Muscle of arm (tissue), 1 donor: ENCODE measurements at regions not wholly inside any gene's neighbourhood (a gene's known extent, or its start where the extent isn't known, plus 50 kb on each side); places are given as distances from the start of the nearest gene placed in this dataset.
"Not testable (repeated sequence)": the region's sequence is repeated elsewhere in the genome, so short reads cannot be mapped to it uniquely, and the experiment has no call there.

Experiments used
- DNase-seq: peaks from one replicate; pipeline ENCODE4 v3.0.0-alpha.2; 2013

DNA sequence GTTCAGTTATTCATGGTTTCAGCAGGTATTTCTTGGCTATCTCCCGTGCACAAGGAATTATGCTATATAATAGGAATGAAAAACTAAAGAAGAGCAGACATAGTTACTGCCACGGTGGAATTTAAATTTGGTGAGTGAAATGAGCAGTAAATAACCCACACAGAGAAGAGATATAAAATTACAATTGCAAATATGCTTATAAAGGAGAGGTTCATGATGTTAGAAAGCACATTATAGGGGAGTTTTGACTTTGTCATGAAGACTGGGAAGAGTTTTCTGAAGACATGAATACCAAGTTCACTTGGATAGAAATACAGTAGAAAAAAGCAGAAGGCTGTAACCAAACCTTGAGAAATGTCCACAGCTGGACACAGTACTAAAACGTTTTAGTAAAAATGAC, 712.0 kb upstream of the AADAT start:
- DNase-seq, result no peak

DNA sequence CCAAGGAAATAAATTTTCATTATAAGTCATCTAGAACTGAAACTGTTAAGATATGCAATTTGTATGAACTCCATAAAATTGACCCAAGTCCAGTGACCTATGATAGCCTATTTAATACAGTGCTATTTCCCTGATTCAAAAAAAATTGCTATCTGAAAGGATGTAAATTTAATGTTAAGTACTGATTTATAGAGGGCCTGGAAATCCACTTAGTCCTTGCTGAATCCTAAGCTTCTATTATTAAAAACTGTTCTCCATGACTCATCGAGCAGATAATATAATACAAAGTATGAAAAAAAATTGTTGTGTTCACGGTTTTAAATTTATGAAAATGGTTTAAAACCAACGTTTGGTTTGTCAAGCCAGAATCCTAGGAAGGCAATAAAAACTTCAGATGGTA, 704.8 kb upstream of the AADAT start:
- no peak for DNase-seq

DNA sequence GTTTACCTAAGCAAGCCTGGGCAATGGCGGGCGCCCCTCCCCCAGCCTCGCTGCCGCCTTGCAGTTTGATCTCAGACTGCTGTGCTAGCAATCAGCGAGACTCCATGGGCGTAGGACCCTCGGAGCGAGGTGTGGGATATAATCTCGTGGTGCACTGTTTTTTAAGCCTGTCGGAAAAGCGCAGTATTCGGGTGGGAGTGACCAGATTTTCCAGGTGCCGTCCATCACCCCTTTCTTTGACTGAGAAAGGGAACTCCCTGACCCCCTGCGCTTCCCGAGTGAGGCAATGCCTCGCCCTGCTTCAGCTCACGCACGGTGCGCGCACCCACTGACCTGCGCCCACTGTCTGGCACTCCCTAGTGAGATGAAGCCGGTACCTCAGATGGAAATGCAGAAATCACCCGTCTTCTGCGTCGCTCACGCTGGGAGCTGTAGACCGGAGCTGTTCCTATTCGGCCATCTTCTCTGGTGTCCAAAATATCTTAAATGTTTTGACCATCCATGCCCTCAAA, 698.8 kb upstream of the AADAT start:
- not testable (repeated sequence) for DNase-seq

DNA sequence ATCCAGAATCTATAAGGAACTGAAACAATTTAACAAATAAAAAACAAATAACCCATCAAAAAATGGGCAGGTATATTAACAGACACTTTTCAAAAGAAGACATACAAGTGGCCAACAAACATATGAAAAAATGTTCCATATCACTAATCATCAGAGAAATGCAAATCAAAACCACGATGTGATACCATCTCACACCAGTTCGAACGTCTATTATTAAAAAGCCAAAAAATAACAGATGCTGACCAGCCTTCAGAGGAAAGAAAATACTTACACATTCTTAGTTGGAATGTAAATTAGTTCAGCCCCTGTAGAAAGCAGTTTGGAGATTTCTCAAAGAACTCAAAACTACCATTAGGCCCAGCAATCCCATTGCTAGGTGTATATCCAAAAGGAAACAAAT, 687.9 kb upstream of the AADAT start:
- no peak for DNase-seq

DNA sequence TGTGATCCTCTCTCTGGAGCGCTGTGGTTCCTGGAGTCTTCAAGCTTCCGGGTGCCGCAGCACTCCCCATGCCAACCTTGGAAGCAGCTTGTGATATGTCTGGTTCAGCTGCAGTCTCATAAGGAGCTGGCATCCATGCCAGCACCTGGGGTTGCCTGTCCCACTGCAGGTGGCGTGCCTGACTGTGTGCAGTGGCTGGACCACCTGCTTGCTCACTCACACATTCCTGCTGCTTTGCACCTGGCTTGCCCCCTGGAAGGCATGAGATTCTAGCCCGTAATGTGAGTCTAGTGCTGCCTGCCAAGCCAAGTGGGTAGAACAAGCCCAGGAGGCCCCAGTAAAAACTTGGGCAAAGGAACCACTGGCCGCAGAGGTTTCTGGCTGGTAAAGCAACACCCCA, 687.2 kb upstream of the AADAT start:
- DNase-seq, result no peak

DNA sequence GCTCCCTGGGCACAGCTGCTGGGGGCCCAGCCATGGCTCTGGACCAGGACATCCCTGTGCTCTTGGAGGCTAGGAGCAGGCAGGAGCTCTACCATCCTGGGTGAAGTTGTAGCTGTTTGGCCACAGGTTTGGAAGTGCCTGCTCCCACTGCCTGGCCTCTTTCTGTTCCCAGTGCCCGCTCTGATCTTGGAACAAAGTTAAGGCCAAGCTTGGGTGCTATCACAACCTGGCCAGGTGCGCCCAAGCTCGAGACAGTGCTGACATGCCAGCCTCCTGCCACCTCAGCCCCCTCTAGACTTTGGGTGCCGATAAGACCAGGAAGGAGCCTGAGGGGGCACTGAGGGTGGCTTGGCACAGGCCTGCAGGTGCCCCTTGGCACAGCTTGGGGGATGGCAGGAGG, 686.1 kb upstream of the AADAT start:
- DNase-seq, result no peak

DNA sequence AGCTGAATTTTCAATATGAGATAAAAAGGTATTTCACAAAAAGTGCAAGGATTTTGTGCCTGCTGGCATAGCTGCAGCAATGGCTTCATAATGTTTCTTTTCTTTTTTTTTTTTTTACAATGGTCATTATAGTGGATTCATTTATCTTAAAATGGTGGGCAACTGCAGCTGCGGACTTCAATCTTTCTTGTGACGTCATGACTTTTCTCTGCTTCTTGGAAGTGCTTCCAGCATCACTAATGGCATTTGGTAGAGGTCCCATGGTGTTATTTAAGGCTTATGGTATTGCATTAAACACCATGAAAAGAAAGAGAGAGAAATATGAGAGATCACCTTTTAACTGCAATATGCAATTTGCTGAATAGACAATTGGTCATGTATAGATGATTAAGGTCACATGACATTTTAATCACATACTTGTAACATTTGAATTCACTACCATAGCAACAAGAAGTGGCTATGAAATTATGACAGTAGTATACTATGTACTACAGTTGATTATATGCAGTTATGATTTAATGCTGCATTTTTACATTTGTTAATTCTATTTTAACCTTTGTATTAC, 684.0 kb upstream of the AADAT start:
- DNase-seq, result no peak

DNA sequence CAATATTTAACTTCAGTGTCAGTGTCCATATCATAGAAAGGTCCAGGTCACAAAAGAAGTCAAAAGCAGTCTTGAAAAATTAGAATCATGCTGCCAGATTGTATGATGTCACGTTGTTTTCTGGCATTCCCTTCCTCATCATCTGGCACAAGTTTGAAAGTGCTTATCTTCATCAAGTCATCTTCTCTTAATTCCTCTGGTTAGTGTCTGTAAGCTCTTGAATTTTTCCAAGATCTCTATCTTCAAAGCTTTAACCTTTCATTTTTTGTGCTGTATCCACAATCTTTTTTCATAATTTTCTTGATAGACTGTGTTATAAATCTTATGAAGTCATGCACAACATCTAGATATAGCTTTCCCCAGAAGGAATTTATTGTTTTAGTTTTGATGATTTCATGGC, 682.7 kb upstream of the AADAT start:
- no peak for DNase-seq

DNA sequence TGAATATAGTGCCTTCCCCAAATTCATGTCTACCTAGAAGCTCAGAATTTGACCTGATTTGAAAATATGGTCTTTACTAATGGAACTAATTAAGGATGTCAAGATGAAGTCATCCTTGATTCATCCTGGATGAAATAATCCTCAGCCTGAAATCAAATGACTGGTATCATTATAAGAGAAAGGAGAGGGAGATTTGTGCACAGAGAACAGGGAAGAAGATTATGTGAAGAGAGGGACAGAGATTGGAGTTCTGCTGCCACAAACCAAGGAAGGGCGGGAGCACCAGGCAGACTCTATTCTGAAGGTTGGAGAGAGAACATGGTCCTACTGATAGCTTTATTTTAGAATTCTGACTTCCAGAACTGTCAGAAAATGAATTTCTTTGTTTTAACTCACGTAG, 680.9 kb upstream of the AADAT start:
- no peak for DNase-seq

DNA sequence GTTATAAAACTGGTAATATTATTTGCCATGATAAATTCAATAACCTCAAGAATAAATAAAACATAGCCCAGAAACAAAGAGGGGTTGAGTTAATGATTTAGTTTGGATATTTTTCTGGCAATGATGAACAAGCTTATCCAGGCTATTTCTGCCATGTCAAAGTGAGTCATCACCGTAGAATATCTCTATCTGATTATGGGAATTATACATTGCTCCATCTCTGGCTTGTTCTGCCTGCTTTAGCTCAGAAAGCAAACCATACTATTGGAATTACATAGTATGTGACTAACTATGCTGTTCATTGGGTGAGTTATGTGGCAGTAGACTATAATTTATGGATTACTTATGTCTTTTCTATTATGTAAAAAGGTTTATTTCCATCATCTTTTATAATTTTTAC, 680.1 kb upstream of the AADAT start:
- DNase-seq, result no peak

DNA sequence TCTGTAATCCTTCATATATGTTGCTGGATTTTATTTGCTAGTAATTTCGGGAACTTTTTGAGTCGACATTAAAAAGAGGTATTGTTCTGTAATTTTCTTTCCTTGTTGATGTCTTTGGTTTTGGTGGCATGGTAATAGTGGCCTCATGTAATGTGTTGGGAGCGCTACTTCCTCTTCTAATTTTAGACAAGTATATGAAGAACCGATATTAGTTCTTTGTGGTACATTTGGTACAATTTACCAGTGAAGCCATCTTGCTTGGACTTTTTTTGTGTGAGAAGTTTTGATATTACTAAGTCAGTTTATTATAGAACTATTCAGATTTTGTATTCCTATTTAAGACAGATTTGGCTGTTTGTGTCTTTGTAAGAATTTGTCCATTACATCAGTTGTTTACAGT, 669.2 kb upstream of the AADAT start:
- no peak for DNase-seq

DNA sequence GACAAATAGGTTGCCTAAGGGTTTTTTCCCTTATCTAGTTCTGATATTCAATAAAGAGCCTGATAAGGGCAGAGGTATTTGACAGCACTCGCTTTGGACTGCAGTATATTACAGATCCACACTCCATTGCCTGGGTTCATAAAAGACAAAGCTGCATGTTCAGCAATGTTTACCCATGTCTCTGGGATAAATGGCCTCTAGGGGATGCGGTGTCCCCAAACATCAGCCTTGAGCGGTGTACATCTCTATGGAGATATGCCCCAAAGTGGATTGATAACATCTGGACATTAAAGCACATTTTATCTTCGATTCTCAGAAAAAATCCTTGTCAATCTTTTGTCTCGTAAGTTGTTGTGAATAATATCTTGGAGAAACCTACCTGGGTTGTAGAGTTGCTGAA, 660.8 kb upstream of the AADAT start:
- no peak for DNase-seq

DNA sequence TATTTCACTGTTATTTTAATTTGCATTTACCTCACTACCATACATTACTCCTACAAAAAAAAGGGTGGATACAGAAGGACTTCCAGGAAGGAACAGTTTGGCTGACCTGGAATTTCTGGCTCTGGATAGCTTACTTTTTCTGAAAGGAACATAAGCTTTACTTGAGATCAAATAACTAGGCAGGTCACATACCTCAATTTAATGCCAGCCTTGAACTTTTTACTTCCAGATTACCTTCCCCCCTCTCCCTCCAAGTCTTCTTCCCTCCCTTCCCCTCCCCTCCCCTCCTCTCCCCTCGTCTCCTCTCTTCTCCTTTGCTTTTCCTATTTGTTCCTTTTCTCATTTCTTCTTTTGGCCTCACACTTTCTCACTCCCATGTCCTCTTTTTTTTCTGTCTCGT, 659.2 kb upstream of the AADAT start:
- no peak for DNase-seq

DNA sequence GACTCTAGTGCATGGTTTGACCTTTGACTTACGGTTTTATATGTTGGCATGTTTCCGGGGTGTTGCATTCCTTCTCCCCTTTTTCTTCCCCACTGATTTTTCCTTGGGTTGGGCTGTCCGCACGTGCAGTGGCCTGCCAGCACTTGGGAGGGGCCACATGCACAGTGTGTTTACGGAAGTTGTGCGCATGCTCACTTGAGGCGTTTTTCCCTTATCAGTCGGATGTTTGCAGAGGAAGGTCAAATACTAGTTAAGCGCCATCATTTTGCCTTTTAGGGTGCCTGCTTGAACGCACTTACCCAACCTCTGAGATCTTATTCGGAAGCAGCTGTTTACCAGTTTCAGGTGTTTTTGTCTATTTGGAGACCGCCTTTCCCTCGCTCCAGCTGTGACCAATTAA, 653.9 kb upstream of the AADAT start:
- no peak for DNase-seq

DNA sequence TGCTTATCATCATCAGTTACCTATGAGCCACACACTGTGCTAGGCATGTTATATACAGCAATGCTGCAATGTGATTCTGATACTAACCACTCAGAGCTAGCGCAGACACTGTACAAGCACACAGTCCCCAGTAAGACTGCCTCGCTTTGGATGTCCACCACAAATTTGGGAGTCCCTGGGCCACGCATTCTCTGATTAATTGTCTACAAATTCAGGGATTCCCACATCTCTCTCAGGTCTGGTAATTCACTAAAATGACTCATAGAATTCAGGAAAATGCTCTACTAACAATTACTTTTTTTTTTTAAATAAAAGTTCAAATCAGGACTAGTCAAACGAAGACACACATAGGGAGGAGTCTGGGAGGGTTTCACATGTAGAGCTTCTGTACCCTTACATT, 652.1 kb upstream of the AADAT start:
- DNase-seq, result no peak

DNA sequence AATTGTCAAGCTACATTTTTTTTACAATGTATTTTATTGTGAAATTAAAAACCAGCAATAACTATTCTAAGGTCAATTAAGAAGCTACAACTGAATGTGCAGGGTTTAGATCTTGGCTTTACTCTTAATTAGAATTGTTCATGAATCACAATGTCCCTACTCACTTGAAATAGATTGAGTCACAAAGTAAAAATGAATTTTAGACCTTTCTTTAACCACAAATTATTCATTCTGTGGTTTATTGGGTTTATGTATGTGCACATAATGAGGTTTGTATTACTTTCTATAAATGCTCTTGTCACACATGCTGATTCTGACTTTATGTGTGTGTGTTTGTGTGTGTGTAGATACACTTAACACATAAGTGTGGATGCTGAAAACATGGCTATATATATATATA, 647.0 kb upstream of the AADAT start:
- DNase-seq, result no peak

DNA sequence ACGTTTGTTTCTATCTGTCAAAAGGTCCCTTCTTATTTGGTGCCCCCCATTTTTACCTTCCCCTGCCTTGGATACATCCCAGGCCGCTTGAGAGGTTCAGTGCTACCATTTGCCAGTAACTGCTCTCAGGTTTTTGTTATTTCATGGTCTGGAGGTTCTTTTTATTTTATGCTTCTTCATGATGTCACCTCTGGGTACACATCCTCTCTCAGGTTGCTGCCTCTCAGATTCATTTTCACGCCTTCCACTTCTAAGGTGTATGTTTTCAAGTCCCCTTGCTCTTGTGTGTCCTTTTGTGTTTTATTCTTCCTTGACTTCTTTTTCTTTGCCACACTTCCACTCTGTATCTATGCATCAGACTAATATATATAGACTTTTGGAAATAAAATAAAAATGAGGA, 640.1 kb upstream of the AADAT start:
- no peak for DNase-seq

DNA sequence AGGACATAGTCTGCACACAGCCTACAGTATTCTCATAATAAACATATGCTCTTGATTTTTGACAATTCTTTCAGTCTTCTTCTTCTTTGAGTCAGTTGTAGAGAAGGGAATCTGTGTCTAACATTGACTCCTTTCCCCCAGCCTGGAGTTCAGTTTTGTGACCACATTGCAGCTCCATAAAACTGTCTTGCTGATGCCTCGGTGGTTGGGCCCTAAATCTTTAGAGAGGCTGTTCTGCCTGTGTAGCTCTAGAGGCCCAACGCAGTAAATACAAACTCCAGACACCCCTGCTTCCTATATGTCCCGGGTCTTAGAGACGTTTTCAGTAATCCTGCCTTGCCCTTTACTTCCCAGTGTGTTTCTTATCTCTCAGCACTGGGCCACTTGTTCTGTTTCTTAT, 639.5 kb upstream of the AADAT start:
- no peak for DNase-seq

DNA sequence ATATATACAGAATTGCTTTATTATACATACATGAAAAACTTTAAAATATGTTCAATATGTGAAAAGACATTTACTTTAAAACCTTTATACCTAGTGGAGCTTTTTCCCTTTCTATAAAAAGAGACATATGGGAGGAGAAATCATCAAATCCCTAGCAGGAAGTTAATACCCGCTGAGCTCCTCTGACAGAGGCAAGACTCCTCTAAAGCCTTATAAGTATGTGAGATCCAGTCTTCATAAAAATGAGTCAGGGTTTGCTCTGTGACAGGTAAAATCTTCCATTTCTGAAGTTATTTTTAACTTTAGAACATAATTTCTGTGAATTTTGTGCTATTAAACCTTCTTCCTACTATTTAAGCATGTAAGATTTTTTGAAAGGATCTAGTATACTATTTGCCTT, 634.4 kb upstream of the AADAT start:
- DNase-seq, result no peak

DNA sequence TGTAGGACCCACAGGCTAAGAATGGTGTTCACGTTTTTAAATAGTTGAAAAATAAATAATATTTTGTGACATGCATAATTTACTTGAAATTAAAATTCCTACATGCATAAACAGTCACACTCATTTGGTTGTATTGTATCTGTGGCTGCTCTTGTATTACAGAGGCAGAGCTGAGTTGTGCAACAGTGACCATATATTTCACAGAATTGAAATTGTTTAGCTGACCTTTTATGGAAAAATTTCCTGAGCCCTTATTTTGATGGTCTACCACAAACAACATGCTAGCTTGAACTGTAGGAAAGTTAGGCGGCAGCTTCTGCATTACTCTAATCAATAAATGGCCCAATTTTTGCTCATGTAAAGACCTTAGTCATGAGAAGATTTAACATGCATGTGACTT, 633.4 kb upstream of the AADAT start:
- no peak for DNase-seq

DNA sequence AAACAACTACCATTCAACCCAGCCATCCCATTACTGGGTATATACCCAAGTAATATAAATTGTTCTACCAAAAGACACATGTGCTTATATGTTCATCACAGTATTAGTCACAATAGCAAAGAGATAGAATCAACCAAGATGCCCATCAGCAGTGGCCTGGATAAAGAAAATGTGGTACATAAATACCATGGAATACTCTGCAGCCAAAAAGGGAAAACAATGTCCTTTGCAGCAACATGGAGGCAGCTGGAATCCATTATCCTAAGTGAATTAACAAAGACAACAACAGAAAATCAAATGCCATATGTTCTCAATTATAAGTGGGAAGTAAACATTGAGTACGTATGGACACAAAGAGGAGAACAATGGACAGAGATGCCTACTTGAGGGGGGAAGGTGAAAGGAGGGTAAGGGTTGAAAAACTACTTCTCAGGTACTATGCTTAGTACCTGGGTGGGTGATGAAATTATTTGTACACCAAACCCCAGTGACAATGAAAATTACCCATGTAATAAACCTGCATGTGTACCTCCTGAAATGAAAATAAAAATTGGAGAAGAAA, 632.1 kb upstream of the AADAT start:
- DNase-seq, result no peak

DNA sequence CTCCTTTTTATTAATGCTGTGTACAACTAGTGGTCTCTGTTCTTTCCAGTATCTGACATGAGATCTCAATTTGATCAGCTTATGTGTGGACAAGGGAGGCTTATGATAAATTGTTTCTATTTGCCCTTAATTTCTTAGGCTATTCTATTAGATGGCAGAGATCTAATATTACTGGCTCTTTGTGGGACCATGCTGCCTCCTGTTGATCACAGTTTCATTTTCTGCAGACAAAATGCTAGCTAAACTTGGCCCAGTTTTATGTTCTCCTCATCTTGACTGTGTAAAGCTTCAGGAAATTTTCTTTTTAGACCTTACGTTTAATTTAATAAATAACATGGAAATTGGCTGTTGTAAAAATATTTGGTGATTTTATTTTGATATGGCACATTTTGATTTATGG, 627.1 kb upstream of the AADAT start:
- no peak for DNase-seq

DNA sequence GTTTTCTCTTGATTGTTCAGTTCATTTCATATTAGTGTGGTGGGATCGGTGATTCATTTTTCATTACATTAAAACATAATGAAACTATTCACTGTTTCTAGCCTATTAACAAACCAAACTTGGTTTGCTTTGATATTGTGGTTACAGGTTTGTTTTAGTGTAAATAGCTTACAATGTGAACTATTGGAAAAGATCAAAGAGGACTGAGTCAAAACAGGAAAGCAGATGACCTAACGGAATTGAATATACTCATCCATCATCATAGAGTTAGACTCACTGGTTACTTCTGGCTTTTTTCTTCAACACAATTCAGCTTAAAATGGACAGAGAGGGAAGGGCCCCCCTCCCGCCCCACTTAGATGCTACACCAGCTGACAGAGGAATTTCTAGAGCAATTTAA, 616.2 kb upstream of the AADAT start:
- no peak for DNase-seq

DNA sequence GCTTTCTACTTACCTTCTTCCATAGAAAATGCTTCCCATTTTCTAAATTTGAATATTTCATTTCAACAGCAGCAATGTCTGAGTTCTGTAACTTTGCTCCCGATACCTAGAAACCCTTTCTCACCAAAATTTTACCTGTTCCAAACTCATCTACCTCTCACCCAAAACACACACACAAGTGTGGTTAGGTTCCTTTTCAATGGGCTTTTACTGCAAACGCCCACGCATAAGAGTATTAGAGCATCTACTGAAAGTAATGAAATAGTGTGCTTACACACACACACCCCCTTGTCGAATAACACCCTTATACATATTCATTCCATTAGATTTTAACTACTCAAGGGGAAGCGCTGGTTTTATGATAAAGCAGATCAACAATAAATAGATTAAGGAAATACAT, 610.3 kb upstream of the AADAT start:
- DNase-seq, result no peak

DNA sequence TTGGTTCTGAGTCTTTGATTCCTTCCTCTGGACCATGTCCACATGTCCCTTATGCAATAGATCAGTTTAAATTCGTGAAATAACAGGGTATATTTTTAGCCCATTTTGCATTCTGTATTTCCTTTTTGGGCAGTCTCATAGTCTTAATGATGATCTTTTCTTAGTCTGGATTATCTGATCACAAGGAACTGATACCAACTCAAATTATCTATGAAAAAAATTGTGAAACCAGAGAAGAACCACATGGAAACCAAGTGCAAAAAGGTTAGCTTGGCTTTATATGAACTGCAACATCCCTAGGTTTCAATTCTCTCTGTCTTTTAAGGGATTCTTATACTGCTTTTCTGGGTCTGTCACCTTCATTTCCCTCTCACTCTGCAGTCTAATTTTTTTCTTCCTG, 608.6 kb upstream of the AADAT start:
- DNase-seq, result no peak
